T-helper 17 cell (primary cell): ENCODE measurements at regions not wholly inside any gene's neighbourhood (a gene's known extent, or its start where the extent isn't known, plus 50 kb on each side); places are given as distances from the start of the nearest gene placed in this dataset.

ENCODE experiments used
- ATAC-seq: fragments of 150-1000 bp; cut with Tn5 transposase; 2 replicates; pipeline ENCODE4 v1.10.0; 2021; ENCODE audit warnings: mild to moderate bottlenecking, moderate library complexity
- DNase-seq, 3 donors: peaks; one replicate each; pipeline versions ENCODE4 v3.0.0 to v3.0.0-alpha.2; 2020 to 2021
- H3K9me3 ChIP-seq: one replicate; pipeline ENCODE4 v1.7.0; 2013; ENCODE audit warnings: low read length, mild to moderate bottlenecking; ENCODE audit not compliant: control insufficient read depth, poor library complexity, severe bottlenecking
- H3K27ac Mint-ChIP-seq: one replicate; pipeline ENCODE4 v1.8.0; 2022; ENCODE audit warnings: mild to moderate bottlenecking, moderate library complexity, mixed read lengths
- H3K27me3 Mint-ChIP-seq: one replicate; pipeline ENCODE4 v1.8.0; 2022; ENCODE audit warnings: mixed read lengths
- H3K36me3 Mint-ChIP-seq: one replicate; pipeline ENCODE4 v1.8.0; 2022; ENCODE audit warnings: low read depth, mixed read lengths
- H3K4me1 Mint-ChIP-seq: one replicate; pipeline ENCODE4 v1.8.0; 2022; ENCODE audit warnings: mild to moderate bottlenecking, mixed read lengths
- H3K4me3 Mint-ChIP-seq: one replicate; pipeline ENCODE4 v1.8.0; 2022; ENCODE audit warnings: mild to moderate bottlenecking, moderate library complexity, mixed read lengths

DNA sequence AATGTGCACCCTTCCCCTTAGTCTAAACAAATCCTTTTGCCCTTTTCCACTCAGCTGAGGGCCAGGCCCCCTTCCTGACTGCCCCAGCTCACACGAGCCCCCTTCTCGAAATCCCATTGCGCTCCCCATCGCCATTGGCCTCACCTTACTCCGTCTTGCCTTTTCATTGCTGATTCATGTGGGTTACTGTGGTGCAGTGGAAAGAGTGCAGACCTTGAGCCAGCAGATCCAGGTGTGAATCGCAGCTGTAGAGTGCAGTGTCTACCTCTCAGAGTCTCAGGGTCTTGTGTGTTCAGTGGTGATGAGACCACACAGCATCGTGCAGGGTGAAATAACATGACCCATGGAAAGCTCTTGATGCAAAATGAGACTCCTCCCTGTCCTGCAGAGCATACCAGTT is 132.4 kb upstream of the APCDD1 start:
- DNase-seq (no peak), ATAC-seq (no peak)
- Mint-ChIP-seq H3K36me3 (no peaks in the 10 kb centered on the region), H3K27me3 (no peaks in the 10 kb centered on the region), H3K4me1 (no peaks in the 10 kb centered on the region), H3K27ac (no peak overlapping the region), H3K4me3 (no peak overlapping the region)
- H3K9me3 ChIP-seq, result no peaks in the 10 kb centered on the region

DNA sequence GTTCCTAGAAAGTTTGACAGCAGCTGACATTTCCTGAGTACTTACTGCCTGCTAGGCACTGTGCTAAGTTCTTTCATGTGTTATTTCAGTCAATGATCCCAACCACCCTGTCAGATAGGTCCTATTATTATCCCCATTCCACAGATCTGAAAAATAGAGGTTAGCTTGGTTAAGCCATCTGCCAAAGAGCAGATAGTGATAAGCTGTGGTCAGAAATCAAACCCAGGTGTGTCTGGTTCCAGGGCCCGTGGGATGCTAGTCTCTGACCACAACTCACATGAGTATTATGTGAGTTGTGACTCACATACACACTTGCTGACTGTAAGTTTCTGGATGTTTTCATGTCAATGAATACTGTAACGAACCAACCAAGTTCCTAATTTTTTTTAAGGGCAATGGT is 132.0 kb upstream of the APCDD1 start:
- DNase-seq (no peak), ATAC-seq (no peak)
- no peaks in the 10 kb centered on the region for H3K27me3 Mint-ChIP-seq
- no peaks in the 10 kb centered on the region for H3K4me1 Mint-ChIP-seq
- H3K36me3 Mint-ChIP-seq, result no peaks in the 10 kb centered on the region
- H3K9me3 ChIP-seq, result no peaks in the 10 kb centered on the region
- H3K27ac Mint-ChIP-seq, result no peak overlapping the region
- no peak overlapping the region for H3K4me3 Mint-ChIP-seq

DNA sequence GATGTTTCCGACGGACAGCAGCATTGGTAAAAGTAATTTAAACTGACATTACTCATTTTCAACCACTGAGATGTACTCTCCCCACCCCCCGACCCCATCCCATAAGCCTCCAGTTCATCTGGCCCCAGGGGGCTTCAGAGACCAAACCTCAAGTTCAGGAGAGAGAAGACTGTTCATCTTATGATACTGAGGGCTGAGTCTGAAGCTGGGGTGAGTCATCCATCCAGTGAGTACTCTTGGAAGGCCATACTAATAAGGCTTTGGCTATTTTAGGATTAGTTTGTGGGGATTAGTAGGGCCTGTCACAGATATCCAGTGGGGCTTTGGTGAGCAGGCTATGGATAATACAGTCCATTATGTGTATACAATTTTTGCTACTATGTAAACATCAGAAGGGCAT is 125.3 kb upstream of the APCDD1 start:
- Mint-ChIP-seq H3K4me3 (no peak overlapping the region), H3K27ac (no peak overlapping the region), H3K27me3 (peaks cover 17% of the 10 kb centered on the region), H3K4me1 (peaks cover 3% of the 10 kb centered on the region), H3K36me3 (no peaks in the 10 kb centered on the region)
- no peaks in the 10 kb centered on the region for H3K9me3 ChIP-seq
- DNase-seq (no peak), ATAC-seq (no peak)

DNA sequence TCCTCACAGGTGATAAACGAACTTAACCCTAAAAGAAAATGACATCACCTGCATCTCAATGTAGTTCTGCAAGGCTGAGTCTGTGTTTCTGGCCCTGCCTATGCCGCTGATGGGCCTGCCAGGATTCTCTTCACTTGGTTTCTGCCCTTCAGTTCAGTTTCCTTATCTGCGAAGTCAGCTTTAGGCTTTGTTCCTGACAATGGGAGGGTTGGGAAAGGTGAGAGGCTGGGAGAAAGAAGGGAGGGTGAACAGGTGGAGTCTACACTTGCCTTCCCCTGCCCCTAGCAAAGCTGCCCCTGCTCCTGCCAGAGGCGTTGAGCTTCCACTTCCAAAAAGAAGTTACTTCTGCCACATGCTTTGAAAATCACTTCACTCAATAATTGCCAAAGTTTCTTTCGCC is 124.0 kb upstream of the APCDD1 start:
- DNase-seq, result no peak
- no peak for ATAC-seq

DNA sequence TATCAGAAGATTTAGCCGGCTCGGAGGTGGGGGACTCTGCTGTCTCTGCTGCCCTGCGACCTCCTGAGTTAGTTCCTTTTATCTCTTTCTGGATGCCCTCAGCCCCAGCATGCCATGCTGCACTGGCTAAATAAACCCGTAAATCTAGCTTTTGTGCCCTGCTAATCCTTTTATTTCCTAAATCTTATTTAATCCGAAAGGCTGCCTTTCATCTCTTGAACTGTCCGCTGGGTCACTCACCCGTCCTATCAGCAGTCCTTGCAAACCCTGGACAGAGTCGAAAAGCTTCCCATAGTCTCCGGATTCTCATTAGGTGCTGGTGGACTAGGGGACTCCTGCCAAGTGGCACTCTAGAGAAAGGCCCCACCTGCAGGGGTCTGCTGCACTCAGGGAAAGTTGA is 122.0 kb upstream of the APCDD1 start:
- DNase-seq (no peak), ATAC-seq (no peak)
- no peaks in the 10 kb centered on the region for H3K36me3 Mint-ChIP-seq
- H3K27ac Mint-ChIP-seq, result no peak overlapping the region
- H3K4me3 Mint-ChIP-seq, result no peak overlapping the region
- peaks cover 3% of the 10 kb centered on the region for H3K4me1 Mint-ChIP-seq
- H3K9me3 ChIP-seq, result no peaks in the 10 kb centered on the region
- peaks cover 31% of the 10 kb centered on the region for H3K27me3 Mint-ChIP-seq

More for the DNA sequence above, 124.0 kb upstream of the APCDD1 start:
- H3K9me3 ChIP-seq, result no peaks in the 10 kb centered on the region
- no peak overlapping the region for H3K27ac Mint-ChIP-seq
- H3K27me3 Mint-ChIP-seq, result peaks cover 29% of the 10 kb centered on the region
- no peaks in the 10 kb centered on the region for H3K36me3 Mint-ChIP-seq
- peaks cover 3% of the 10 kb centered on the region for H3K4me1 Mint-ChIP-seq
- H3K4me3 Mint-ChIP-seq, result no peak overlapping the region

DNA sequence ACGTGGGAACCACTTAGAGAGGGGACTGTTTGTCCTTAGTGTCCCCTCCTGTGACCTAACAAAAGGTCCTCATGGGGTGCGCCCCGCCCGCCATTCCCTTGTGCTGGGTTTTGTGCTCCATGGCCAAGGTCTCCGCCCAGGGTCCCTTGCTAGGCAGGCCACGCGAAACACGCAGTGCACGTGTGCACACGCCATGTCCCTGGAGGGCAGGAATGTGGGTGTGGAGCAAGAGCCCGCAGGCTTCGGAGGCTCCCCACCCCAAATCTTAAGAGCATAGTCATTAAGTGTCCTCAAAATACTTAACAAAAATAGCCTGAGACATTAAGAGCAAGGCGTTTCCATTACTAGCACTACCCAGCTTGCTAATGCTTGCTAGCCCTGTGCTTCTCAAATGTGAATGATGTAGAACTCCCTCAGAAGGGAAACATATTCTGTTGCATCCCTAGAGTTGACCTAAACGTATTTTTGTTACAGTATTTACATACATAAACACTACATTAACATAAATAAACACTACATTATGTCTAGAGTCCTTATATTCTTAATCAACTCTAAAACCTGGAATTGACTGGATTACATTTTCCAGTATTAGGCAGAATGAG is 117.6 kb upstream of the APCDD1 start:
- DNase-seq (no peak), ATAC-seq (no peak)
- Mint-ChIP-seq H3K4me1 (no peaks in the 10 kb centered on the region), H3K36me3 (no peaks in the 10 kb centered on the region), H3K27ac (no peak overlapping the region), H3K4me3 (no peak overlapping the region), H3K27me3 (peaks cover 16% of the 10 kb centered on the region)
- no peaks in the 10 kb centered on the region for H3K9me3 ChIP-seq

DNA sequence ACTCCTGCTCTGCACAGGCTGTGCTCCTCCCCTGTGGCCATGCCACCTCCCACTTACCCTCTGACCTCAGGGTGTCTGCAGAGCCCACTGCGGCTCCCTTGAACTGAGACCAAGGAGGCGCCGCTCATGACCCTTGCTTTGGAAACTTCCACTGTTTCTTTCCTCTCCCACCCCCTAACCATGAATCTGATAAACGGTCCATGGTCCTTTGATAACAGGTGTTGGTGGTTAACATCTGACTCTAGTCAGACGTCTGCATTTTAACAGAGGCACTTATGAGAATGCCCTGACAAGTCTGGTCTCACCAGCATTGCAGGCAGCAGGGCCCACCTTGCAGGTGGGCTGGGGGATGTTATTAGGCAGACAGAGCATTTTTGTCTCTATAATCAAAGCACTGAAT is 113.6 kb upstream of the APCDD1 start:
- H3K27me3 Mint-ChIP-seq, result peaks cover 6% of the 10 kb centered on the region
- ATAC-seq, result no peak
- H3K4me1 Mint-ChIP-seq, result no peaks in the 10 kb centered on the region
- no peaks in the 10 kb centered on the region for H3K36me3 Mint-ChIP-seq
- no peak overlapping the region for H3K4me3 Mint-ChIP-seq
- no peak overlapping the region for H3K27ac Mint-ChIP-seq
- no peak for DNase-seq
- no peaks in the 10 kb centered on the region for H3K9me3 ChIP-seq

DNA sequence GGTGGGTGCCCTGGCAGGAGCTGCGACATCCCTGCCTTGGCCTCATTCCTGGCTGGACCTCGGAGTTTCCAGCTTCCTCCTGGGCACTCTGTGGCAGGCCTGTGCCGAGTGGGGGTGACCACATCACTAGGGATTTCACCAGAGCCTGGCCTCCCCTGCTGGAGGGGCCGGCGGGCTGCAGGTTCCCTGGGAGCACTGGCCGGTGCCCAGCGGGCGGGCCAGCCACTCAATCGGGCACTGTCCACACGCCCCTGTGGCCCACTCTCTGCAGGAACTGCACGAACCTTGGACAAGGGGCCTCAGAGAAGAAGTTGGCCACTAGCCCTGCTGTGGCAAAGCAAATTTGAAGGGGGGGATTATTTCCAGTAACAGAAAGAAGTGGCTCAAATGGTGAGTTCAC is 110.7 kb upstream of the APCDD1 start:
- Mint-ChIP-seq H3K27me3 (peaks cover 12% of the 10 kb centered on the region), H3K4me1 (no peaks in the 10 kb centered on the region), H3K4me3 (no peak overlapping the region), H3K27ac (no peak overlapping the region), H3K36me3 (no peaks in the 10 kb centered on the region)
- ATAC-seq (no peak), DNase-seq (no peak)
- no peaks in the 10 kb centered on the region for H3K9me3 ChIP-seq

DNA sequence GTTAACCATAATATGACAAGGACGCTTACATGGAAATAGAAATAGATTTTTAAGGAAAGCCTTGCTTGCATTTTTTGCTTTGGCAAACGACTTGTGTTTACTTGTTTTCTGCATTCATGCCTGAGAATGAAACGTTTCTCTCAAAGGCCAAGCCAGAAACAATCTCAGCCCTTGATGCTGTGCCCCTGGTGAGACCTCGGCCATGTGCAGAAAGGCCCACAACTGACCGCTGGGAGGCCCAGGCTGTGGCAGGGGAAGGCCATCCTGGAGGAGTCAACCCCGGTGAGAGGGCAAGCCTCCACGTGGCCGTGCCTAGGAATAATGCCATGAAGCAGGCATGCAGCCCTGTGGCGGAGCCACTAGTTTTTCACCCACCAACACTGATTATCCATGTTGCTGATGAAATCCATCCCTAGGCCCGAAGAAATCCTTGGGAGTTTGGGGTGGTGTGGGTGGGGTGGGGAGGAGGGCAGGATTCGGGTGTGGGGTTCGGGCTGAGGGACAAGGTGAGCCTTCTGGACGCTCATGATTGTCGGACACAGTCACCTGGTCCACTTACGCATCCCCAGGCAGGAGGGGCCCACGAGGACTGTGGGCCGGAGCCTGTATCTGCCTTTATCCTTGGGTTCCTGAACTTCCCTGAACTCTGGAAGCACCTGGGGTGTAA is 107.6 kb upstream of the APCDD1 start:
- H3K9me3 ChIP-seq, result no peaks in the 10 kb centered on the region
- ATAC-seq (no peak), DNase-seq (no peak)
- H3K36me3 Mint-ChIP-seq, result no peaks in the 10 kb centered on the region
- H3K27ac Mint-ChIP-seq, result no peak overlapping the region
- no peak overlapping the region for H3K4me3 Mint-ChIP-seq
- H3K27me3 Mint-ChIP-seq, result peaks cover 28% of the 10 kb centered on the region
- H3K4me1 Mint-ChIP-seq, result no peaks in the 10 kb centered on the region

DNA sequence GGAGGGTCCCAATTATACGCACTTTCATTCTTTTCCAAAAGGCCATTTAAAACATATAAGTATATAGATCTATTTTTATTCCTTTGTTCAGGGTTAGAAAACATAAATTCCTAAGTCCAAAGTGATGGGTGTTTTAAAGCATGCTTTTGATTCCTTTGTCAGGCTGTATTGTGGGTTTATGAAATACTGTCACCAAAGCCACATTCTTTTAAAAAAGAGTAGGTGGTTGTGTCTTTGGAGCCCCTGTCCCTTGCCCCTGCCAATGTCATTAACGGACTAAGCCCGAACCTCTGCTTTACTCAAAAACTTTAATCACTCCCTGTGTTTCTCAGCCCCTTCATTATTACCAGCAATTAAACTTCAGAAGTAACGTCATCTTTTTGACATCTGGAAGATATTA is 104.9 kb upstream of the APCDD1 start:
- H3K27me3 Mint-ChIP-seq, result peaks cover 26% of the 10 kb centered on the region
- H3K36me3 Mint-ChIP-seq, result no peaks in the 10 kb centered on the region
- no peaks in the 10 kb centered on the region for H3K4me1 Mint-ChIP-seq
- DNase-seq, result no peak
- no peak overlapping the region for H3K4me3 Mint-ChIP-seq
- H3K9me3 ChIP-seq, result no peaks in the 10 kb centered on the region
- ATAC-seq, result no peak
- no peak overlapping the region for H3K27ac Mint-ChIP-seq

DNA sequence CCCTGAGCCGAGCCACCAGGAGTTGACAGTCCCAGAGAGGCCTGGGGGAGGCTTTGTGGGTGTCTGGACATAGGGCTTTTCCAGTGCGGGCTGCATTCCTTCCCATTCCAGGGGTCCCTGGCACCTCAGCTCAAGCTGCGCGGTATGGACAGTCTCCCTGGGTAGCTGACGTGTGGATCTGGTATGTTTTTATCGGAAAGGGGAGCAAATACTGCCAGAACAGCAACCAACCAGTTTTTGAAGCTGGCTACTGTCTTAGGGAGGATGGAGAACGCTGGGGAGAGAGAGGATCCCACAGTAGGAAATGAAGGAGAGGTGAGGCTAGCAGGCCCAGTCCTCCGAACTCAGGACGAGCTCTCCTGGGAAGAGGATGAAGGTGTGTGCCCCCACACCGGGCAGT is 103.8 kb upstream of the APCDD1 start:
- Mint-ChIP-seq H3K4me3 (no peak overlapping the region), H3K27me3 (peaks cover 26% of the 10 kb centered on the region), H3K4me1 (no peaks in the 10 kb centered on the region), H3K36me3 (no peaks in the 10 kb centered on the region), H3K27ac (no peak overlapping the region)
- H3K9me3 ChIP-seq, result no peaks in the 10 kb centered on the region
- DNase-seq (no peak), ATAC-seq (no peak)

DNA sequence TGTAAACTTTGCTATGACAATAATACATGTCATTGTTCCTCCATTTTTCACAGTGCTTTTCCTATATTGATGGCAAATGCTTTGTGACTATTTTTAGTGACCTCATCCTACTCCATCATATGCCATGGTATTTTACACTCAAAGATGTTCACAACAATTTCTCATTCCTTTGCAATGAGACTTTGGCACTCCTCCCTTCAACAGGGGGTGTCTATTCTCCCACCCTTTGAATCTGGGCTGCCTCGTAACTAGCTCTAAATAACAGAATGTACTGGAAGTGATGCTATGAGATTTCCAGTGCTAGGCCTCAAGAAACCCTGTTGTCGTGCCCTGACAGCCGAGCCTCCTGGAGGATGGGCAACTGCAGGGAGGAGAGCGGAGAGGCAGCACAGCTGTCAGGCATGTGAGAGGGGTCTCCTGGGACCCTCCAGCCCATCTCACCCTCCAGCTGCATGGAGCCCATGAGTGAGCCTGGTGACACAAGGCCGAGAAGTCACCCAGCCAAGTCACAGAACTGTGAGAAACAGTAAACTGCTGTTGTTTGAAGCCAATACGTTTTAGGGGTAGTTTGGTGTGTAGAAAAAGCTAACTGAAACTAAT is 103.1 kb upstream of the APCDD1 start:
- ATAC-seq, result no peak
- Mint-ChIP-seq H3K27ac (no peak overlapping the region), H3K4me3 (no peak overlapping the region), H3K4me1 (no peaks in the 10 kb centered on the region), H3K27me3 (peaks cover 26% of the 10 kb centered on the region), H3K36me3 (no peaks in the 10 kb centered on the region)
- no peaks in the 10 kb centered on the region for H3K9me3 ChIP-seq
- DNase-seq, result no peak

DNA sequence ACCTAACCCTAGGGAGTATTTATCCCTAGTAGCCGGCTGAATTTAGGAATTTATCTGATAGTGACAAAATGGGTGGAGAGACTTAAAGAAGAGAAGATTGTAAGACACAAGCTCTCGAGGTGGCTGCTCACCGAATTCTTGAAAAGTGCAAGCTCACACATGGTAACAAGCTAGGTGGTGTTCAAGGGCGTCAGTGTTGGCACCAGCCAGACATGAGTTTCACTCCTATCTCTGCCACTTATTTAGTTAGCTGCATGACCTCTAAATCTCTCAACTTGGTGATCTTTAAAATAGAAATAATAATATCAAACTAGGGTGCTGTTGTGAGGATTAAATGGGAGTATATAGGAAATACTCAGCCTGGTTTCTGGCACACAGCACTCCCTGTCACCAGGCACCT is 102.6 kb upstream of the APCDD1 start:
- H3K9me3 ChIP-seq, result no peaks in the 10 kb centered on the region
- Mint-ChIP-seq H3K36me3 (no peaks in the 10 kb centered on the region), H3K4me3 (no peak overlapping the region), H3K4me1 (no peaks in the 10 kb centered on the region), H3K27me3 (peaks cover 26% of the 10 kb centered on the region), H3K27ac (no peak overlapping the region)
- DNase-seq (no peak), ATAC-seq (no peak)

DNA sequence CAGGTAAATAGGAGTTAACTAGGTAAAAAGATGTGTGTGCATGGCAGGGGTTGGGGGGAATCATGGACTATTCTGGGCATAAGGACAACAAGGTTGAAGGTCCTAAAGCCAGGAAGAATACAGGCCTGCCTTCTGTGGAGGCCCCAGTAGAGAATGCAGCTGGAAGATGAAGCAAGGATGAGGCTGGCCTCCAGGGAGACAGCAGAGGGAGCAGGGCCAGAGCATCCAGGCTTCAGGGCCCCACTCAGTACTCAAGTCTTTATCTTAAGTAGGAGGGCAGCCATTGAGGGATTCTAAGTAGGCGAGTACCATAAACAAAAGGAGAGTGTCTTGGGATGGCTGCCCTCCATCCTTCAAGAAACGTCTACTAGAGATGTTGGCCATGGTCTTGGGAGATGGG is 101.8 kb upstream of the APCDD1 start:
- H3K4me3 Mint-ChIP-seq, result no peak overlapping the region
- DNase-seq (no peak), ATAC-seq (no peak)
- no peak overlapping the region for H3K27ac Mint-ChIP-seq
- H3K4me1 Mint-ChIP-seq, result no peaks in the 10 kb centered on the region
- peaks cover 22% of the 10 kb centered on the region for H3K27me3 Mint-ChIP-seq
- no peaks in the 10 kb centered on the region for H3K36me3 Mint-ChIP-seq
- H3K9me3 ChIP-seq, result no peaks in the 10 kb centered on the region
